ENCODE measurements at regions not wholly inside any gene's neighbourhood (a gene's known extent, or its start where the extent isn't known, plus 50 kb on each side); places are given as distances from the start of the nearest gene placed in this dataset.
A peak's percentile ranks its signal among the peaks of the same experiment; 100 is the strongest.
"Not testable (repeated sequence)": the region's sequence is repeated elsewhere in the genome, so short reads cannot be mapped to it uniquely, and the experiment has no call there.

DNA sequence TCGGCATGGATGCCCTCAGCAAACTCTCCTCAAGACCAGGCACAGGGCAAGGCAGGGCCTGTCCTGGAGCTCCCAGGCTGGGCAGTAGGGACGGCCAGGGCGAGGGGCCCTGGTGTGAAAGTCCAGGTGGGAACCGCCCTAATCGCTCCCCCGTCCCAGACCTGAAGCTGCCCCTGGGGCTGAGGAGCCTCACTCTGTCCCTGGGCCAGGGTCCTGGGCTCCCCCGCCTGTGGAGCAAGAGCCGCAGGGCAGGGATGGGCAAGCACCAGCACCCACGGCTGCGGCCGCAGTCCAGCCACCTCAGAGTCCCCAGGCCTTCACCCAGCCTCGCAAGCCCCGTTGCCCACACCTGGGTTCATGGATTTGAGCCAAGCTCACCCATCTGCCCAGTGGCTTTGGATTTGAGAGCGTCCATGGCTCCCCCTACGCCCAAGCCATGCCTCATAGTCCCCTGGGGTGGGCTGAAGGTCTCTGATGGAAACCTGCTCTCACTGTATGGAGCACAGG, 102.4 kb upstream of the C14orf180 start:
- H3K4me1 ChIP-seq: peaks cover 24% of the 10 kb centered on the region
- no peak for TF ChIP-seq Cebpa-rat (IDR thresholded peaks at IDR 0.05)
- H3K4me2 ChIP-seq: peak overlapping the region; percentile 43
- H3K4me3 ChIP-seq: no peak overlapping the region
- peaks cover 20% of the 10 kb centered on the region for H3K9me3 ChIP-seq
- no peak overlapping the region for H3K9ac ChIP-seq
- no peaks in the 10 kb centered on the region for H3K27me3 ChIP-seq
- no peaks in the 10 kb centered on the region for H3K36me3 ChIP-seq
- peak overlapping the region; percentile 28 for H3K27ac ChIP-seq
- H4K20me1 ChIP-seq: no peaks in the 10 kb centered on the region

DNA sequence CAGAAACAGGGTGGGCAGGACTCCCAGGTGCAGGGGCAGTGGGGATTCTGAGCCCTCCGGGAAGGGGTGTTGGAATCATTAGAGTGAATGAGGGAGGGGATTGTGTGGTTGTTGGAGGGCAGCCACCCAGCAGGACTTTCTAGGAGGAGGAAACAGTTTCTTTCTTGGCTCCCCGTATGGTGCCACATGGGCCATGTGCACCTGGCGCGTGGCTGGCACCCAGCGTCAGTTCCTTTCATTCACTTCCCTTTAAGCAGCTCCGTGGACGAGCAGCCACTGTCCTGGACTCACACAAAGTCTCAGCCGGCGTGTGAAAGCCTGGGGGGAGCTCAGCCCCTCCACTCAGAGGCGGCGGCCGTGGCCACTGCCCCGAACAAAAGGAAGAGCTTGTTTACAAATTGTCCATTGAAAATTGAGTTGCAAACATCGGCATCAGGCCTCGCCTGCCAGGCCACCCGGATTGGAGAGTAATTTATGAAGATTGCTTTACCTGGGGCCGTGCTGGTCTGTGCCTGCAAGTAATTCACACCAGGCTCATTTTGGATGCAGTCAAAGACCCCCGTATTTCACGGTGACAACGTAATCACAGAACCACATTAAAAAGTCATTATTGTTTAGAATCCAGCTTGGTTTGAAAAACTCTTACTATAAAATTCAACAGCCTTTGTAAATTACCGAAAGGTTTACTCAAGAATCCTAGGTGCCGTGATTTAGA, 101.7 kb upstream of the C14orf180 start:
- no peaks in the 10 kb centered on the region for H3K27me3 ChIP-seq

GRCh38 chr14:104478656-104479055, 100.9 kb upstream of the C14orf180 start:
- peak overlapping the region; percentile 46 for H3K4me2 ChIP-seq
- no peak for TF ChIP-seq Cebpa-rat (IDR thresholded peaks at IDR 0.05)
- H3K9me3 ChIP-seq: peaks cover 35% of the 10 kb centered on the region
- no peak overlapping the region for H3K9ac ChIP-seq
- H3K27ac ChIP-seq: peak overlapping the region; percentile 36
- no peaks in the 10 kb centered on the region for H3K36me3 ChIP-seq
- H4K20me1 ChIP-seq: no peaks in the 10 kb centered on the region
- no peaks in the 10 kb centered on the region for H3K27me3 ChIP-seq
- H3K4me1 ChIP-seq: peaks cover 24% of the 10 kb centered on the region
- no peak overlapping the region for H3K4me3 ChIP-seq

More for the DNA sequence above, 101.7 kb upstream of the C14orf180 start:
- Histone ChIP-seq H3K27ac (peak overlapping the region; percentile 28), H3K4me2 (peak overlapping the region; percentile 46), H3K9me3 (peaks cover 27% of the 10 kb centered on the region), H3K36me3 (no peaks in the 10 kb centered on the region), H3K9ac (no peak overlapping the region), H3K4me3 (no peak overlapping the region), H3K4me1 (peaks cover 24% of the 10 kb centered on the region), H4K20me1 (no peaks in the 10 kb centered on the region)
- no peak for TF ChIP-seq Cebpa-rat (IDR thresholded peaks at IDR 0.05)

GRCh38 chr14:104479901-104480300, 99.7 kb upstream of the C14orf180 start:
- TF ChIP-seq Cebpa-rat (IDR thresholded peaks at IDR 0.05): no peak
- Histone ChIP-seq H3K4me3 (no peak overlapping the region), H3K36me3 (no peaks in the 10 kb centered on the region), H3K4me2 (no peak overlapping the region), H3K9ac (no peak overlapping the region), H3K27ac (no peak overlapping the region), H4K20me1 (no peaks in the 10 kb centered on the region), H3K4me1 (peaks cover 24% of the 10 kb centered on the region), H3K27me3 (no peaks in the 10 kb centered on the region), H3K9me3 (peaks cover 36% of the 10 kb centered on the region)

DNA sequence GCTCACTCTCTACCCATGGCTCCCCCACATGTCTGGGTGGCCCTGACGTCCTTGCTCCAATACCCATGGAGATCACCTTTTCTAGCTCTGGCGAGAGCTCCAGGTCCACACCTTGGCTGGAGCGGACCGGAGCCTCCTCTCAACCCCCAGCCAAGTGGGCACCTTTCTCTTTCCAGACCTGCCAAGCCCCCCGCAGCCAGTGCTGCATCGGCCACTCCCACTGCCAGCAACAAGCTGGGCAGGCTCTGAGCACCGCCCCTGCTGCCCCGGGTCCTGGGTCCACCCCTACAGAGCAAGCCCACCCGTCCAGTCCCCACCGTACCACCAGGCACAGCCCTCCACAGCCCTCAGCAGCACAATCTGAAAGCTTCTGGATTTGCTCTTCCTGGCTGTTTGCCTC, 98.2 kb upstream of the C14orf180 start:
- no peak overlapping the region for H3K27ac ChIP-seq
- peaks cover 36% of the 10 kb centered on the region for H3K9me3 ChIP-seq
- no peak for TF ChIP-seq Cebpa-rat (IDR thresholded peaks at IDR 0.05)
- H4K20me1 ChIP-seq: no peaks in the 10 kb centered on the region
- peaks cover 24% of the 10 kb centered on the region for H3K4me1 ChIP-seq
- H3K4me3 ChIP-seq: no peak overlapping the region
- no peak overlapping the region for H3K4me2 ChIP-seq
- no peak overlapping the region for H3K9ac ChIP-seq
- H3K36me3 ChIP-seq: no peaks in the 10 kb centered on the region
- no peaks in the 10 kb centered on the region for H3K27me3 ChIP-seq

- not testable (repeated sequence) for H3K27me3 ChIP-seq, H4K20me1 ChIP-seq, H3K9ac ChIP-seq, H3K4me3 ChIP-seq, H3K36me3 ChIP-seq, H3K27ac ChIP-seq, H3K4me2 ChIP-seq
- H3K4me1 ChIP-seq: peaks cover 23% of the 10 kb centered on the region
- H3K9me3 ChIP-seq: peaks cover 36% of the 10 kb centered on the region
Measured at GRCh38 chr14:104482017-104482416, 97.5 kb upstream of the C14orf180 start.

GRCh38 chr14:104486222-104486923, 93.2 kb upstream of the C14orf180 start:
- no peak overlapping the region for H3K27ac ChIP-seq
- H3K9me3 ChIP-seq: peaks cover 24% of the 10 kb centered on the region
- no peak overlapping the region for H3K4me3 ChIP-seq
- no peak overlapping the region for H3K9ac ChIP-seq
- no peaks in the 10 kb centered on the region for H3K36me3 ChIP-seq
- H3K27me3 ChIP-seq: no peaks in the 10 kb centered on the region
- H4K20me1 ChIP-seq: no peaks in the 10 kb centered on the region
- H3K4me2 ChIP-seq: no peak overlapping the region
- no peaks in the 10 kb centered on the region for H3K4me1 ChIP-seq
- no peak for TF ChIP-seq Cebpa-rat (IDR thresholded peaks at IDR 0.05)

GRCh38 chr14:104494483-104494882, 85.1 kb upstream of the C14orf180 start:
- H3K9ac ChIP-seq: no peak overlapping the region
- H3K27me3 ChIP-seq: no peaks in the 10 kb centered on the region
- H3K4me3 ChIP-seq: no peak overlapping the region
- H3K27ac ChIP-seq: no peak overlapping the region
- H3K36me3 ChIP-seq: no peaks in the 10 kb centered on the region
- peaks cover 13% of the 10 kb centered on the region for H3K9me3 ChIP-seq
- peak; percentile 67 for TF ChIP-seq Cebpa-rat (IDR thresholded peaks at IDR 0.05)
- peaks cover 13% of the 10 kb centered on the region for H3K4me1 ChIP-seq
- H4K20me1 ChIP-seq: no peaks in the 10 kb centered on the region
- H3K4me2 ChIP-seq: peak overlapping the region; percentile 33

DNA sequence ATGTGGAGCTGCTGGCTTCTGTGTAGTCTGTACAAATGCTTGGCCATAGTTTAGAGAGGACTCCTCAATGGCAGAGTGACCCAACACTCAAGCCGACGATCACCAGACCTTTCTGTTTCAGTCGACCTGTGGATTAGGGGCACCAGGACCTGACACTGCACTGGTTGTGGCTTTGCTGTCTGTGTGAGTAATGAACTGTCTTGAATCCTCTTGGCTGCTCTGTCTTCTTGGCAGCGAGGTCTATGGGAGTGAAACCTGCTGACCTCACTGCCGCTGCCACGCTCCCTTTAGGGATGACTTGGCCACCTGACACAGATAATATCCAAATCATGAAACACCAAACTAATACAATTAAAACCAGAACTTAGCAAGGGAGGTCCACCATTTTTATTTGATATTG, 83.5 kb upstream of the C14orf180 start:
- no peak overlapping the region for H3K27ac ChIP-seq

More for the DNA sequence above, 83.5 kb upstream of the C14orf180 start:
- no peak for TF ChIP-seq Cebpa-rat (IDR thresholded peaks at IDR 0.05)
- Histone ChIP-seq H3K9ac (no peak overlapping the region), H3K9me3 (peaks cover 17% of the 10 kb centered on the region), H3K27me3 (no peaks in the 10 kb centered on the region), H4K20me1 (no peaks in the 10 kb centered on the region), H3K4me3 (no peak overlapping the region), H3K36me3 (no peaks in the 10 kb centered on the region), H3K4me2 (no peak overlapping the region), H3K4me1 (peaks cover 13% of the 10 kb centered on the region)
